GM10266 (cell line): ENCODE measurements at regions not wholly inside any gene's neighbourhood (a gene's known extent, or its start where the extent isn't known, plus 50 kb on each side); places are given as distances from the start of the nearest gene placed in this dataset.

Source experiments
- DNase-seq: peaks from one replicate; pipeline ENCODE4 v3.0.0; 2012; ENCODE audit errors: extremely low spot score
- TF ChIP-seq, protein P1 (sequence below): IDR thresholded peaks from 2 replicates; pipeline ENCODE4 v1.5.1; 2012; ENCODE audit warnings: mild to moderate bottlenecking, low read depth; ENCODE audit not compliant: control insufficient read depth, insufficient read depth; ENCODE audit errors: missing control alignments

DNA sequence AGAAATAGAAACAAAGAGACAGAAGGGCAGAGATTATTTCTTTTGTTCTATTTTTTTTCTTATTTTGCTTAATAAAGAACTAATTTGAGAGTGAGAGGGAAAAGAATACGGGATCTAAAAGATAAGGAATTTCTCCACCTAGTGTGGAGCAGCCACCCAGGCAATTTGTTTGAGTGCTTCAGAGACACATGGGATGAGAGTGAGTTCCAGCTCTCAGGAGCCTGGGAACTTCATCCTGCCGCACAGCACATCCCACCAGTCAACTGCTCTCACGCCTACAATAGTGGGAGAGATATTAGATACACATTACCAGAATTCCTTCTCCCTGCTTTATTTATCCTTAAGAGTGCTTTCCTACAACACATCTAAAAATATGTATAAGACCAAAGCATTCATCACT, 946.4 kb downstream of the PDHA2 start:
- no peak for DNase-seq
- TF ChIP-seq, protein P1, sequence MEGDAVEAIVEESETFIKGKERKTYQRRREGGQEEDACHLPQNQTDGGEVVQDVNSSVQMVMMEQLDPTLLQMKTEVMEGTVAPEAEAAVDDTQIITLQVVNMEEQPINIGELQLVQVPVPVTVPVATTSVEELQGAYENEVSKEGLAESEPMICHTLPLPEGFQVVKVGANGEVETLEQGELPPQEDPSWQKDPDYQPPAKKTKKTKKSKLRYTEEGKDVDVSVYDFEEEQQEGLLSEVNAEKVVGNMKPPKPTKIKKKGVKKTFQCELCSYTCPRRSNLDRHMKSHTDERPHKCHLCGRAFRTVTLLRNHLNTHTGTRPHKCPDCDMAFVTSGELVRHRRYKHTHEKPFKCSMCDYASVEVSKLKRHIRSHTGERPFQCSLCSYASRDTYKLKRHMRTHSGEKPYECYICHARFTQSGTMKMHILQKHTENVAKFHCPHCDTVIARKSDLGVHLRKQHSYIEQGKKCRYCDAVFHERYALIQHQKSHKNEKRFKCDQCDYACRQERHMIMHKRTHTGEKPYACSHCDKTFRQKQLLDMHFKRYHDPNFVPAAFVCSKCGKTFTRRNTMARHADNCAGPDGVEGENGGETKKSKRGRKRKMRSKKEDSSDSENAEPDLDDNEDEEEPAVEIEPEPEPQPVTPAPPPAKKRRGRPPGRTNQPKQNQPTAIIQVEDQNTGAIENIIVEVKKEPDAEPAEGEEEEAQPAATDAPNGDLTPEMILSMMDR = no peak

DNA sequence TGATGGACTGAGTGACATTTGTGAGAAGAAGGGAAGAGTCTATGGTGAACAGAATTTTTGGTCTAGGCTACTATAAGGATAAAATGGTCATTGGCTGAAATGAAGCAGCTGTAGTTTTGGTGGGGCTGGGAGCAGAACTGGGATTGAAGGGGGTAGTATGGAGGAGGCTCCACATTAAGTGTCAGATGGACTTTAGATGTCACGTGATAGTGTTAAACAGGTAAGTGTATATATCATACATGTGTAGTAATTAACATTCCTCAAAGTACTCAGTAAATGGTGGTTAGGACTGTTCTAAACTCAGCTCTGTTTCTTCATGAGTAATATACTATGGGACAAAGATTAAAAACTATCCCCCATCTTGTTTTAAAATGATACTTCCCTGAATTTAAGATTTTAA, 947.9 kb downstream of the PDHA2 start:
- no peak for DNase-seq
- TF ChIP-seq, protein P1 = no peak

DNA sequence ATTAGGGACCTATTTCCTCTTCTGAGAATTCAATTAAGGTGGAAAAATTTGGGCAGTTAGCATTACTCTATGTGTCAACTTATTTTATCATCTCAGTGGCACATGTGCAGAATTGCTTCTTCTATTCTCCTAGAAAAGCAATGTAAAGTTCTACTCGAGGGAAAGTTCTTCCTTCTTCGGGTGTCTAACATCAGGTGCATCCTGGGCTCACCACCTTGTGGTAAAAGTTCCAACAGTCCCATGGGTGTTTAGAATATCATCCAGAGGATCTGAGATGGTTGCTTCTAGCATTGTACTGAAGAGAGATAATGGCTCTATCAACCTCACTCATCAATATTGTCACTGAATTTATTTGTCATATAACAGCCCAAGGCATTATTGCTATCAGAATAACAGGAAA, 969.7 kb downstream of the PDHA2 start:
- TF ChIP-seq, protein P1 = no peak
- no peak for DNase-seq

GRCh38 chr4:96827086-96827485, 987.2 kb downstream of the PDHA2 start:
- TF ChIP-seq, protein P1 = no peak
- no peak for DNase-seq

GRCh38 chr4:96833831-96834230, 993.9 kb downstream of the PDHA2 start:
- TF ChIP-seq, protein P1 = no peak
- DNase-seq = no peak

DNA sequence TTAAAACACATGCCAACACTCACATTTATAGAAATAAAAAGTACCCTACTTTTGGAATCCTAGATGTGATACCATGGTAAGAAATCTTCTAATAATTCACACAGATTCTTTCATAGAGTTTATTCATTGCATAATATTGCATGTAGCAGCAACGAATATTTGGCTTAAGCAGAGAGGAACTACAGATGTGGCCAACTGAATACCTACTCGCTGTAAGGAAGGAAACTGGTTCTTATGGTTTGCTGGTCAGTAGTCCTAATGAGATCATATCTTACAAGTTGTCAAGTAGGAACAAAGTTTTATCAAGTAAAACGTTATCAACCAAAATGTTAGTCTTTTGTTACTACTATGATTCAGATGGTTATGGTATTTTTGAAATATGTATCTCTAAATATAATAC, 996.1 kb downstream of the PDHA2 start:
- DNase-seq = no peak
- TF ChIP-seq, protein P1 = no peak

DNA sequence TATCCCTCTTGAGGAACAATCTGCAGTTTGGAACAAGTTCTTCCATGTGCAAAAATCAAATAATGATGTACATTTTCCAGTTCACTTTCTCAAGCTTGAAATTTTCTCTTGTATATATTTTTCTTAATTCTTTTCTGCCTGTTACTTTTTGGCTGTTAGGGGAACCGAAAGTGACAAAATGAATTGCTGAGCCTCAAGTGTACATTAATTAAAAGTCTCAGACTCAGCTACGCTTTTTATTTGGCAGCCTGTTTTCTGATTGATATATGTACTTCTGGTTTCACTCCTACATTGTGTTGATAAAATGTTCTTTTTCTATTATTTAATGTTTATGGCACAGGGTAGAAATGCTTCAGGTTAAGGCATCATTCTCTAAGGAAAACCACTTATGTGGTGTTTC, 999.5 kb downstream of the PDHA2 start:
- TF ChIP-seq, protein P1 = no peak
- DNase-seq = no peak

- TF ChIP-seq, protein P1 = no peak
Observed at GRCh38 chr4:96841801-96842200, 1001.9 kb downstream of the PDHA2 start.

More at GRCh38 chr4:96841801-96842200, 1001.9 kb downstream of the PDHA2 start:
- no peak for DNase-seq
